HepG2 (cell line): ENCODE measurements at regions not wholly inside any gene's neighbourhood (a gene's known extent, or its start where the extent isn't known, plus 50 kb on each side); places are given as distances from the start of the nearest gene placed in this dataset.
A peak's percentile ranks its signal among the peaks of the same experiment; 100 is the strongest.

Experiments used
- ATAC-seq: fragments of 200-7000 bp; cut with Tn5 transposase; 3 replicates; pipeline ENCODE4 v1.9.1; 2020; ENCODE audit warnings: mild to moderate bottlenecking, moderate library complexity
- BruUV-seq: library from RNA; stranded (reverse); fragments of 400-500 nt; replicated peaks from 2 replicates; lab custom pipeline; 2021; lab: Mats Ljungman, UMichigan
- CTCF ChIA-PET: fragments of 300-600 bp; formaldehyde crosslinking; extraction: SDS; loops from one replicate; lab custom pipeline; 2021; ENCODE audit warnings: low total read pairs, inconsistent platforms, low intra/inter-chr PET ratio; lab: Yijun Ruan, JAX
- POLR2A ChIA-PET: fragments of 350-600 bp; sonication (Branson Sonifier 250); formaldehyde crosslinking; loops from one replicate; lab custom pipeline; 2020; ENCODE audit warnings: antibody characterized with exemption, inconsistent platforms; lab: Yijun Ruan, JAX
- DNase-seq: peaks from one replicate; pipeline ENCODE4 v3.0.0-alpha.2; 2015; ENCODE audit warnings: low spot score
- FAIRE-seq: peaks from 3 replicates; lab custom pipeline; 2011; peaks lifted over from hg19 to GRCh38; lab: Jason Lieb, UNC
- H2AFZ ChIP-seq: one replicate; pipeline ENCODE4 v1.6.1; 2011; ENCODE audit warnings: low read length, inconsistent platforms
- H3K27ac ChIP-seq: fragments of 300-600 bp; 3 replicates; pipeline ENCODE4 v1.8.0; 2011; ENCODE audit warnings: mixed run types, mild to moderate bottlenecking, mixed read lengths, low read length, inconsistent platforms; ENCODE audit not compliant: insufficient read depth; ENCODE audit errors: extremely low read length
- H3K27me3 ChIP-seq, 2 experiments: fragments of 200-600 bp in 1 of 2; 2 replicates in 1 of 2; 3 replicates in 1 of 2; pipeline versions ENCODE4 v1.6.0 to v1.8.0; 2011; ENCODE audit warnings: low read length in 2 of 2, mild to moderate bottlenecking in 2 of 2, moderate library complexity in 2 of 2, inconsistent platforms in 1 of 2; ENCODE audit not compliant: insufficient read depth in 2 of 2, control insufficient read depth in 1 of 2
- H3K36me3 ChIP-seq, 2 experiments: fragments of 200-600 bp in 1 of 2; replicated peaks in 1 of 2; 2 replicates in 1 of 2; 3 replicates in 1 of 2; pipeline versions ENCODE4 v1.5.1 to v1.8.0; 2011; ENCODE audit warnings: low read length in 2 of 2, inconsistent platforms in 1 of 2; ENCODE audit not compliant: insufficient read depth in 2 of 2, control insufficient read depth in 1 of 2
- H3K4me1 ChIP-seq: 2 replicates; pipeline ENCODE4 v1.5.1; 2012; ENCODE audit warnings: low read length, inconsistent platforms; ENCODE audit not compliant: insufficient read depth
- H3K4me2 ChIP-seq: 2 replicates; pipeline ENCODE4 v1.6.0; 2011; ENCODE audit warnings: low read depth, low read length, inconsistent platforms
- H3K4me3 ChIP-seq, 3 experiments: fragments of 200-600 bp in 1 of 3; sonication (generic), shearing (Covaris generic) in 1 of 3; replicated peaks in 1 of 3; 2 replicates each; pipeline ENCODE4 v1.5.1; 2011 to 2016; ENCODE audit warnings: low read length in 3 of 3, inconsistent platforms in 2 of 3, low read depth in 2 of 3, mild to moderate bottlenecking in 2 of 3, control low read depth in 1 of 3, mixed read lengths in 1 of 3; ENCODE audit not compliant: insufficient read depth in 1 of 3
- H3K79me2 ChIP-seq: one replicate; pipeline ENCODE4 v1.6.1; 2011; ENCODE audit warnings: low read length, inconsistent platforms; ENCODE audit not compliant: insufficient read depth
- H3K9ac ChIP-seq: 2 replicates; pipeline ENCODE4 v1.6.0; 2011; ENCODE audit warnings: mild to moderate bottlenecking, low read depth, low read length, inconsistent platforms; ENCODE audit not compliant: insufficient read depth
- H3K9me3 ChIP-seq: 2 replicates; pipeline ENCODE4 v1.5.1; 2012; ENCODE audit warnings: mild to moderate bottlenecking, low read length
- H4K20me1 ChIP-seq: 2 replicates; pipeline ENCODE4 v1.6.0; 2011; ENCODE audit warnings: inconsistent platforms, mild to moderate bottlenecking, low read length, moderate library complexity; ENCODE audit not compliant: insufficient read depth
- AHR ChIP-seq: IDR thresholded peaks from 2 replicates; pipeline ENCODE4 v1.6.1; 2018; ENCODE audit warnings: missing genetic modification reagents, missing compliant biosample characterization
- MBNL3 ChIP-seq: fragments of 250-450 bp; sonication (Bioruptor Pico); conservative IDR thresholded peaks from 2 replicates; pipeline ENCODE4 v1.8.0; 2022; ENCODE audit warnings: mild to moderate bottlenecking, inconsistent platforms
- MIER2 ChIP-seq: IDR thresholded peaks from 2 replicates; pipeline ENCODE4 v1.6.1; 2016; ENCODE audit warnings: missing biosample characterization, missing genetic modification reagents
- MNT ChIP-seq: fragments of 450-650 bp; IDR thresholded peaks from 2 replicates; pipeline ENCODE4 v1.6.1; 2016
- POLR2G ChIP-seq: fragments of 200-400 bp; formaldehyde crosslinking; IDR thresholded peaks from 2 replicates; pipeline ENCODE4 v1.6.1; 2018; ENCODE audit warnings: mild to moderate bottlenecking, low read depth, low read length, moderate library complexity
- PRDM10 ChIP-seq: sonication (generic); formaldehyde crosslinking; IDR thresholded peaks from 2 replicates; pipeline ENCODE4 v1.4.0; 2020; ENCODE audit warnings: low read depth, missing genetic modification reagents
- SRSF9 ChIP-seq: fragments of 200-400 bp; formaldehyde crosslinking; IDR thresholded peaks from 2 replicates; pipeline ENCODE4 v1.6.1; 2018; ENCODE audit warnings: borderline replicate concordance, mild to moderate bottlenecking, low read depth, low read length; ENCODE audit not compliant: insufficient read depth, poor library complexity, severe bottlenecking
- ZEB1 ChIP-seq: IDR thresholded peaks from 2 replicates; pipeline ENCODE4 v1.6.1; 2012; ENCODE audit warnings: mild to moderate bottlenecking, low read depth, inconsistent platforms; ENCODE audit not compliant: insufficient replicate concordance
- ZNF33A ChIP-seq: sonication (generic); formaldehyde crosslinking; IDR thresholded peaks from 2 replicates; pipeline ENCODE4 v1.5.1; 2020; ENCODE audit warnings: missing genetic modification reagents, mild to moderate bottlenecking, moderate library complexity, borderline replicate concordance
- ZNF484 ChIP-seq: sonication (generic); formaldehyde crosslinking; IDR thresholded peaks from 2 replicates; pipeline ENCODE4 v1.5.1; 2020; ENCODE audit warnings: mild to moderate bottlenecking, low read depth, missing genetic modification reagents, borderline replicate concordance
- ZSCAN30 ChIP-seq: sonication (generic); formaldehyde crosslinking; IDR thresholded peaks from 2 replicates; pipeline ENCODE4 v1.5.0; 2020; ENCODE audit warnings: mild to moderate bottlenecking, missing genetic modification reagents
- WGBS: methylation state at CpG from one replicate; pipeline ENCODE4 v1.1.6; 2017; ENCODE audit warnings: low lambda C conversion rate; 5-methylcytosine and 5-hydroxymethylcytosine counted together
- in situ Hi-C: cut with HindIII; loops from 2 replicates; pipeline ENCODE4 v1.10.0; 2017; ENCODE audit warnings: low pct_unique_long_range_greater_than_20kb; ENCODE audit not compliant: extremely low pct_ligation_motif_present
- intact Hi-C: fragments of 100-400 bp; cut with micrococcal nuclease; formaldehyde crosslinking; loops from one replicate; pipeline ENCODE4 v1.10.0; 2022; ENCODE audit not compliant: unreplicated experiment

GRCh38 chr1:59016390-59016789 lies 232.5 kb upstream of the JUN start (continued):
- TF ChIP-seq ZNF33A (CRISPR knock-in tag) (no peak), ZEB1 (no peak), POLR2G (no peak), AHR (CRISPR knock-in tag) (no peak)
- TF ChIP-seq, all 625 proteins: peak for 0

- TF ChIP-seq PRDM10 (CRISPR knock-in tag), result no peak
- TF ChIP-seq ZNF484, result no peak
- TF ChIP-seq ZSCAN30 (CRISPR knock-in tag), result no peak
- TF ChIP-seq MBNL3 (CRISPR knock-in tag), result no peak
- no peak for TF ChIP-seq MIER2 (CRISPR knock-in tag)
- TF ChIP-seq MNT, result peak; percentile 96
- no peak for TF ChIP-seq SRSF9
- no peak for TF ChIP-seq ZNF33A (CRISPR knock-in tag)
- TF ChIP-seq, all 625 proteins: peak for 1
- Histone ChIP-seq H3K79me2 (no peaks in the 10 kb centered on the region), H3K27me3 (peaks cover 3 to 43% of the 10 kb centered on the region in 2 experiments; a peak in 2 of 5 replicates), H3K4me2 (no peak overlapping the region), H2AFZ (no peak overlapping the region), H3K4me1 (peaks cover 19% of the 10 kb centered on the region; the same call in 1 of the 2 replicates), H3K9me3 (0 out of 2 replicates have a peak, but pooled peaks cover 4% of the 10 kb centered on the region), H3K27ac (no peak overlapping the region), H3K9ac (no peak overlapping the region), H4K20me1 (no peaks in the 10 kb centered on the region), H3K4me3 (no peak overlapping the region), H3K36me3 (no peaks in the 10 kb centered on the region)
- POLR2A ChIA-PET, result no interaction called here
- ATAC-seq (no peak), DNase-seq (no peak), FAIRE-seq (no peak)
- no TSS peak for BruUV-seq
- intact Hi-C loops (no loop called here), in situ Hi-C loops (no loop called here)
- CTCF ChIA-PET, result no interaction called here
- WGBS, result 56% methylated on average over 8 of the region's 8 CpGs
Measured at GRCh38 chr1:59017501-59018231, 233.8 kb upstream of the JUN start.
